GOT3 (cell line): ENCODE measurements at regions not wholly inside any gene's neighbourhood (a gene's known extent, or its start where the extent isn't known, plus 50 kb on each side); places are given as distances from the start of the nearest gene placed in this dataset.

Experiments
- DNase-seq: peaks from one replicate; lab custom pipeline; 2025; ENCODE audit warnings: mixed read lengths; lab: John Stamatoyannopoulos, UW

GRCh38 chr4:65777270-65777669 lies 107.0 kb upstream of the EPHA5 start:
- DNase-seq: no peak

GRCh38 chr4:65773636-65774035 lies 103.3 kb upstream of the EPHA5 start:
- DNase-seq: no peak

- no peak for DNase-seq
Measured at GRCh38 chr4:65747386-65747785, 77.1 kb upstream of the EPHA5 start.

GRCh38 chr4:65738134-65738533 lies 67.8 kb upstream of the EPHA5 start:
- DNase-seq: no peak

- no peak for DNase-seq
Measured at GRCh38 chr4:65737672-65738071, 67.4 kb upstream of the EPHA5 start.

GRCh38 chr4:65724973-65725372 lies 54.7 kb upstream of the EPHA5 start:
- DNase-seq: no peak
